Ishikawa (cell line): ENCODE measurements at regions not wholly inside any gene's neighbourhood (a gene's known extent, or its start where the extent isn't known, plus 50 kb on each side); places are given as distances from the start of the nearest gene placed in this dataset.

Experiments used
- CEBPB ChIP-seq: IDR thresholded peaks from 2 replicates; pipeline ENCODE4 v1.6.1; 2012
- CREB1 ChIP-seq: IDR thresholded peaks from 2 replicates; pipeline ENCODE4 v1.6.1; 2012; ENCODE audit warnings: low read depth
- EGR1 ChIP-seq: IDR thresholded peaks from 2 replicates; pipeline ENCODE4 v1.6.1; 2012
- EP300 ChIP-seq: IDR thresholded peaks from 2 replicates; pipeline ENCODE4 v1.6.1; 2012; ENCODE audit warnings: borderline replicate concordance
- FOXM1 ChIP-seq: IDR thresholded peaks from 2 replicates; pipeline ENCODE4 v1.6.1; 2012; ENCODE audit warnings: low read depth, borderline replicate concordance
- MAX ChIP-seq: IDR thresholded peaks from 2 replicates; pipeline ENCODE4 v1.6.1; 2012
- NFIC ChIP-seq: IDR thresholded peaks from 2 replicates; pipeline ENCODE4 v1.6.1; 2012
- RAD21 ChIP-seq: IDR thresholded peaks from 2 replicates; pipeline ENCODE4 v1.6.1; 2012; ENCODE audit warnings: low read depth
- REST ChIP-seq: IDR thresholded peaks from 2 replicates; pipeline ENCODE4 v1.6.1; 2012; ENCODE audit warnings: low read depth, mild to moderate bottlenecking
- TAF1 ChIP-seq: IDR thresholded peaks from 2 replicates; pipeline ENCODE4 v1.6.1; 2012; ENCODE audit warnings: low read depth, mild to moderate bottlenecking
- TCF12 ChIP-seq: IDR thresholded peaks from 2 replicates; pipeline ENCODE4 v1.6.1; 2012; ENCODE audit warnings: low read depth
- TEAD4 ChIP-seq: IDR thresholded peaks from 2 replicates; pipeline ENCODE4 v1.6.1; 2012
- USF1 ChIP-seq: IDR thresholded peaks from 2 replicates; pipeline ENCODE4 v1.6.1; 2012
- YY1 ChIP-seq: IDR thresholded peaks from 2 replicates; pipeline ENCODE4 v1.6.1; 2012; ENCODE audit warnings: low read depth
- ZBTB7A ChIP-seq: IDR thresholded peaks from 2 replicates; pipeline ENCODE4 v1.6.1; 2012; ENCODE audit warnings: low read depth

GRCh38 chr4:129261584-129261983 is 165.6 kb downstream of the C4orf33 start:
- no peak for TF ChIP-seq TCF12
- 0 out of 2 replicates have a peak, but pooled peaks have one; percentile 14 for TF ChIP-seq NFIC
- TF ChIP-seq REST = no peak

- TF ChIP-seq FOXM1 = no peak
- TF ChIP-seq TAF1 = no peak
- TF ChIP-seq NFIC = no peak
- TF ChIP-seq TCF12 = no peak
- no peak for TF ChIP-seq MAX
- TF ChIP-seq RAD21 = no peak
- TF ChIP-seq TEAD4 = no peak
- TF ChIP-seq EP300 = no peak
- TF ChIP-seq ZBTB7A = no peak
- TF ChIP-seq REST = no peak
- TF ChIP-seq YY1 = no peak
- no peak for TF ChIP-seq CREB1
- no peak for TF ChIP-seq EGR1
- TF ChIP-seq CEBPB = no peak
- no peak for TF ChIP-seq USF1
Observed at GRCh38 chr4:129264008-129264657, 168.2 kb downstream of the C4orf33 start.

GRCh38 chr4:129278868-129279267 is 182.9 kb downstream of the C4orf33 start:
- no peak for TF ChIP-seq EGR1
- no peak for TF ChIP-seq TAF1
- TF ChIP-seq TEAD4 = no peak
- TF ChIP-seq TCF12 = no peak
- no peak for TF ChIP-seq CEBPB
- TF ChIP-seq ZBTB7A = no peak
- TF ChIP-seq FOXM1 = no peak
- no peak for TF ChIP-seq CREB1
- no peak for TF ChIP-seq RAD21
- no peak for TF ChIP-seq EP300
- no peak for TF ChIP-seq MAX
- no peak for TF ChIP-seq NFIC
- no peak for TF ChIP-seq REST
- no peak for TF ChIP-seq YY1
- TF ChIP-seq USF1 = no peak

- TF ChIP-seq MAX (no peak), EP300 (no peak), TCF12 (no peak), TAF1 (no peak), USF1 (no peak), TEAD4 (no peak), CREB1 (no peak), ZBTB7A (no peak), FOXM1 (no peak)
Observed at GRCh38 chr4:129282293-129282692, 186.3 kb downstream of the C4orf33 start.
